ENCODE measurements at regions not wholly inside any gene's neighbourhood (a gene's known extent, or its start where the extent isn't known, plus 50 kb on each side); places are given as distances from the start of the nearest gene placed in this dataset.

GRCh38 chr22:19612866-19613572 is 88.8 kb upstream of the CLDN5 start:
- TF ChIP-seq SRF (IDR thresholded peaks at IDR 0.05; ENCODE audit: low read depth, low read length) (no peak), CTCF (IDR thresholded peaks at IDR 0.05; ENCODE audit: control extremely low read depth in 1 of 3, insufficient read depth in 1 of 3, low read depth in 1 of 3, low read length in 3 of 3) (no peak)

Measured in H1 (cell line).